Lower leg skin (tissue), 4 donors: ENCODE measurements at regions not wholly inside any gene's neighbourhood (a gene's known extent, or its start where the extent isn't known, plus 50 kb on each side); places are given as distances from the start of the nearest gene placed in this dataset.

Experiments
- DNase-seq, 2 donors: peaks; one replicate each; pipeline ENCODE4 v3.0.0-alpha.2; 2019; ENCODE audit warnings: low spot score in 2 of 2
- H3K4me3 ChIP-seq: fragments of 200-600 bp; sonication (generic); 2 replicates; pipeline ENCODE4 v1.5.1; 2017; ENCODE audit warnings: mild to moderate bottlenecking, low read depth; ENCODE audit not compliant: poor library complexity, severe bottlenecking
- CTCF ChIP-seq, 3 donors: fragments of 450-650 bp; IDR thresholded peaks; one replicate each; pipeline ENCODE4 v1.5.1; 2016; ENCODE audit warnings: antibody characterized with exemption in 3 of 3, mild to moderate bottlenecking in 3 of 3, moderate library complexity in 2 of 3
- POLR2A ChIP-seq, 2 donors: fragments of 450-650 bp; IDR thresholded peaks; one replicate each; pipeline ENCODE4 v1.6.1; 2016 to 2017; ENCODE audit warnings: antibody characterized with exemption in 2 of 2, mild to moderate bottlenecking in 1 of 2, moderate library complexity in 1 of 2
- WGBS, 2 donors: methylation state at CpG; one replicate each; pipeline ENCODE4 v1.1.5; 2018; 5-methylcytosine and 5-hydroxymethylcytosine counted together
- intact Hi-C: fragments of 100-400 bp; cut with DNase I; formaldehyde crosslinking; loops from one replicate; pipeline ENCODE4 v1.15.0; 2023; ENCODE audit warnings: low total_unique reads

- no peak for TF ChIP-seq CTCF (IDR thresholded peaks at IDR 0.05)
- TF ChIP-seq POLR2A (IDR thresholded peaks at IDR 0.05), result no peak
- no peak for DNase-seq
- H3K4me3 ChIP-seq, result no peak overlapping the region
- intact Hi-C loops, result no loop called here
- WGBS, 2 donors, result 43 to 85% methylated on average over 1 of the region's 1 CpG
These were observed 255.8 kb downstream of the ANAPC1 start for GRCh38 chr2:111628221-111628620.

- intact Hi-C loops, result no loop called here
These were observed 254.0 kb downstream of the ANAPC1 start for GRCh38 chr2:111629983-111630382.

GRCh38 chr2:111632661-111633060, 251.3 kb downstream of the ANAPC1 start:
- TF ChIP-seq POLR2A (IDR thresholded peaks at IDR 0.05) (no peak), CTCF (IDR thresholded peaks at IDR 0.05) (no peak)
- WGBS, 2 donors, result 85 to 87% methylated on average over 4 of the region's 4 CpGs
- intact Hi-C loops, result no loop called here
- no peak overlapping the region for H3K4me3 ChIP-seq
- no peak for DNase-seq

More at GRCh38 chr2:111629983-111630382, 254.0 kb downstream of the ANAPC1 start:
- 94 to 97% methylated on average over 2 of the region's 2 CpGs for WGBS, 2 donors
- no peak for TF ChIP-seq POLR2A (IDR thresholded peaks at IDR 0.05)
- no peak for TF ChIP-seq CTCF (IDR thresholded peaks at IDR 0.05)
- H3K4me3 ChIP-seq, result no peak overlapping the region
- no peak for DNase-seq

GRCh38 chr2:111633189-111633588, 250.8 kb downstream of the ANAPC1 start:
- 94 to 96% methylated on average over 2 of the region's 2 CpGs for WGBS, 2 donors
- intact Hi-C loops, result no loop called here
- TF ChIP-seq CTCF (IDR thresholded peaks at IDR 0.05) (no peak), POLR2A (IDR thresholded peaks at IDR 0.05) (no peak)
- DNase-seq, result no peak
- no peak overlapping the region for H3K4me3 ChIP-seq

GRCh38 chr2:111633643-111634042, 250.3 kb downstream of the ANAPC1 start:
- H3K4me3 ChIP-seq, result no peak overlapping the region
- intact Hi-C loops, result no loop called here
- TF ChIP-seq CTCF (IDR thresholded peaks at IDR 0.05), result no peak
- TF ChIP-seq POLR2A (IDR thresholded peaks at IDR 0.05), result no peak
- no peak for DNase-seq
- WGBS, 2 donors, result 78 to 86% methylated on average over 6 of the region's 6 CpGs

- intact Hi-C loops, result no loop called here
- no peak for DNase-seq
- H3K4me3 ChIP-seq, result no peak overlapping the region
- TF ChIP-seq CTCF (IDR thresholded peaks at IDR 0.05) (no peak), POLR2A (IDR thresholded peaks at IDR 0.05) (no peak)
- 67 to 77% methylated on average over 2 of the region's 2 CpGs for WGBS, 2 donors
These were observed 249.8 kb downstream of the ANAPC1 start for GRCh38 chr2:111634050-111634794.
